ENCODE measurements at regions not wholly inside any gene's neighbourhood (a gene's known extent, or its start where the extent isn't known, plus 50 kb on each side); places are given as distances from the start of the nearest gene placed in this dataset.

GRCh38 chr5:12690361-12690760, 786.1 kb upstream of the CTNND2 start:
- no peak overlapping the region for H4K8ac ChIP-seq (replicated peaks; ENCODE audit: insufficient read length, low read depth, low read length)
- no peak overlapping the region for H2BK5ac ChIP-seq (ENCODE audit: insufficient read length, low read length)
- TF ChIP-seq CTCF (conservative IDR thresholded peaks at IDR 0.05) = no peak
- no peak overlapping the region for H2BK15ac ChIP-seq (ENCODE audit: low read depth, low read length)
- H2AFZ ChIP-seq (ENCODE audit: low read length) = no peak overlapping the region
- no peak overlapping the region for H3K9ac ChIP-seq (ENCODE audit: extremely low read depth, insufficient read length, low read length)
- H3T11ph ChIP-seq (ENCODE audit: low read length) = no peak overlapping the region
- H3K23ac ChIP-seq (ENCODE audit: insufficient read length, low read depth, low read length) = no peak overlapping the region
- H3K4me1 Mint-ChIP-seq = peaks cover 5 to 10% of the 10 kb centered on the region in 2 experiments
- H3K9me3 ChIP-seq (ENCODE audit: control insufficient read depth, low read depth, low read length) = no peaks in the 10 kb centered on the region
- no peaks in the 10 kb centered on the region for H3K79me1 ChIP-seq (ENCODE audit: insufficient read depth, low read depth, low read length, poor library complexity, severe bottlenecking)
- H3K4me3 Mint-ChIP-seq = no peak overlapping the region
- H3K4ac ChIP-seq (ENCODE audit: low read depth, low read length) = no peak overlapping the region
- no peaks in the 10 kb centered on the region for H3K9me3 Mint-ChIP-seq
- H3K18ac ChIP-seq (ENCODE audit: insufficient read length, low read depth, low read length) = no peak overlapping the region
- no peak overlapping the region for H2BK12ac ChIP-seq (ENCODE audit: insufficient read length, low read depth, low read length)
- H2BK20ac ChIP-seq (ENCODE audit: low read depth, low read length, poor library complexity, severe bottlenecking) = no peak overlapping the region
- H3K27me3 Mint-ChIP-seq (ENCODE audit: low read depth) = no peaks in the 10 kb centered on the region
- no peaks in the 10 kb centered on the region for H3K36me3 Mint-ChIP-seq (ENCODE audit: insufficient read depth in 1 of 3, low read depth in 3 of 3)
- no peak for DNase-seq
- H3K27ac Mint-ChIP-seq = no peak overlapping the region
- H3K14ac ChIP-seq (ENCODE audit: insufficient read depth, low read length) = no peak overlapping the region
- H4K5ac ChIP-seq (ENCODE audit: insufficient read length, low read depth, low read length) = no peak overlapping the region
- H3K4me2 ChIP-seq (ENCODE audit: insufficient read depth, insufficient read length, low read length) = no peak overlapping the region
- H3K23me2 ChIP-seq (ENCODE audit: insufficient read length, low read depth, low read length, poor library complexity, severe bottlenecking) = no peaks in the 10 kb centered on the region
- H3K79me2 ChIP-seq (ENCODE audit: insufficient read depth, low read length) = no peaks in the 10 kb centered on the region
- H2BK120ac ChIP-seq (ENCODE audit: low read depth, low read length, poor library complexity, severe bottlenecking) = no peak overlapping the region
- no peak overlapping the region for H3K56ac ChIP-seq (ENCODE audit: insufficient read length, low read depth, low read length)
- no peak overlapping the region for H2AK5ac ChIP-seq (ENCODE audit: insufficient read length, low read length)
- no peak overlapping the region for H4K91ac ChIP-seq (ENCODE audit: insufficient read length, low read depth, low read length)
- no peaks in the 10 kb centered on the region for H3K27me3 ChIP-seq (ENCODE audit: insufficient read depth, low read length)
- no CpG with 5 or more reads among the region's 2 CpGs for WGBS (ENCODE audit: extremely low coverage, insufficient read length, low lambda C conversion rate)
- peaks cover 2% of the 10 kb centered on the region for H3K4me1 ChIP-seq (ENCODE audit: insufficient read depth, low read length)
- no peak overlapping the region for H3K27ac ChIP-seq (ENCODE audit: insufficient read length, low read depth, low read length)
- no peaks in the 10 kb centered on the region for H4K20me1 ChIP-seq (ENCODE audit: control insufficient read depth, insufficient read depth, insufficient read length)
